HG03060 (cell line): ENCODE measurements at regions not wholly inside any gene's neighbourhood (a gene's known extent, or its start where the extent isn't known, plus 50 kb on each side); places are given as distances from the start of the nearest gene placed in this dataset.

Experiments
- ATAC-seq: cut with Tn5 transposase; IDR thresholded peaks from one replicate; pipeline ENCODE4 v1.9.1; 2021; ENCODE audit warnings: low read depth, moderate number of reproducible peaks; ENCODE audit not compliant: unreplicated experiment

GRCh38 chr1:5751833-5752745, 240.1 kb downstream of the NPHP4 start:
- no peak for ATAC-seq

GRCh38 chr1:5751163-5751540, 241.1 kb downstream of the NPHP4 start:
- no peak for ATAC-seq

DNA sequence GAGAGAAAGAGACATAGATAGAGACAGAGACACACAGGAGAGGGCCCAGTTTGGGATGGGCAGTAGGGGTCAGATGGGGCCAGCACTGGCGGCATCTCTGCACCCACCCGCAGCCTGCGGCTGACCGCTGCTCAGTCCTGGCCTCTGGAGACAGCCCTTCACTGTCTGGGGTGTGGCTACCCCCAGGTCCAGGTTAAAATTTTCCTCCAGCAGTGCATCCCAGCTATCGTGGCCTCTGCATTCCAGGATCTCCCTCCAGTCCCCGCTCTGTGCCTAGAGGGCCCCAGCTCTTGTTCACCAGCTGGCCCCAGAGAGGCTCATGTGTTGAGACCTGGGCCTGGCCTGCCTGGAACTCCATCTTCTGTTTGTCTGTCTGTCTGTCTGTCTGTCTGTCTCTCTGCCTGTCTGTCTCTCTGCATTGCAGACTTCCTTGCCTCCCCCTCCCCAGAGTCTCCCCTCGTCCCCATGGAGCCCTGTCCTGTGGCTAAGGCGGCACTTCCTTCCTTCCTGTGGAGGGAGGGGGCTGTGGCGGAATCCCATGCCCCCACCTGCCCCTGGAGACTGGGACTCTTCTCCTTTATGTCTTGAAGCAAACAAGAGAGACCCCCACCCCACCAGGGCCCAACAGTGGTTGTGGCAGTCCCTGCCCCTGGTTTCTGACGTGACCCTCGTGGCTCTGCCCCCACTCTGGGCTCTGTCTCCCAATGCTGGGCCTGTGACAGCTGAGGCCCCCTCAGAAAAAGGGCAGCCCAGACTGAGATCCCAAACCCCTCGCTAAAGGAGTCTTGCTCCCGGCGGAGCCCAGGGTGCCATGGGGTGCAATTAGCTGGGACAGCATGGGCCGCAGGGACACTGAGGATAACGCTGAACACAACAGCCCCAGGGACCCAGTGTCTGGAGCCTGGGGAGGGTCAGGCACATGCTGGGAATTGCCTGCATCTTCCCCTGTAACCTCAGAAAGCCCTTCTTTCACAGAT, 241.8 kb downstream of the NPHP4 start:
- no peak for ATAC-seq

GRCh38 chr1:5748286-5749225, 243.7 kb downstream of the NPHP4 start:
- no peak for ATAC-seq

- no peak for ATAC-seq
Observed at GRCh38 chr1:5747426-5748285, 244.6 kb downstream of the NPHP4 start.

GRCh38 chr1:5746611-5747425, 245.4 kb downstream of the NPHP4 start:
- ATAC-seq: no peak

GRCh38 chr1:5745800-5746610, 246.2 kb downstream of the NPHP4 start:
- no peak for ATAC-seq

DNA sequence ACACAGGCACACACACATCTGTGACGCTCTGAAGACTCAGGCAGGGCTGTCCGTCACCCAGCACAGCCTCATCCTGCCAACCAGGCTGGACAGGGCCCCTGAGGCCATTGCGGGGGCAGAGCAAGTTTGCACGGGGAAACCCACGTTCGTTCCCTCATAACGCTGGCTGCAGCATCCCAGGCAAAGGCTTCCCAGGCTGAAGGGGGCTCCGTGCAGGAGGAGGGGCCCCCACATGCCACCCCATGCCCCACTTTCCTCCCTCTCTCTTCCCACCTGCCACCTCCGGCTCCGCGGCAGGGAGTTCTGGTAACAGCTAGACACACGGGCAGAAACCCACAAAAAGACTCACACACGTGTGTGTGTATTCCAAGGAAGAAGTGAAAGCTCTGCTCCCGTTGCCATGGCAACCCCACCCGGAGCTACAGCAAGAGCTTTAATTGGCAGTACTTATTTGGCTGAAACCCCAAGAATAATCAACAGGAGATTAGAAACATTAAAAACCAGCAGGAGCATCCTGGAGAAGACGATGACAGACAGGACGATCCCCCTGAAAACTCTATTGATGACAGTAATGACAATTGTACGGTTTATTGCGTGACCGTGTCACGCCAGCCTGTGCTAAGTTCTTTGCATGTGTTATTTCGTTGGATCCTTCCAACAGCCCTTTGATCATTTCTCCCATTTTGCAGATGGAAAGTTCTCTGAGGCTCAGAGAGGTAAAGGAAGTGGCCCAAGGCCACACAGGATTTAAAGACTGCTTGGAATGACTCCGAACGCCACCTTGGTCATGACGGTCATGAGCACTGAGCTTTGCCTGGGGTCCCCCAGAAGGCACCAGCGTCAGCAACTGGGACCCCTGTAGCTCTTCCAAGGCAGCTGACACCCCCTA, 247.1 kb downstream of the NPHP4 start:
- no peak for ATAC-seq

DNA sequence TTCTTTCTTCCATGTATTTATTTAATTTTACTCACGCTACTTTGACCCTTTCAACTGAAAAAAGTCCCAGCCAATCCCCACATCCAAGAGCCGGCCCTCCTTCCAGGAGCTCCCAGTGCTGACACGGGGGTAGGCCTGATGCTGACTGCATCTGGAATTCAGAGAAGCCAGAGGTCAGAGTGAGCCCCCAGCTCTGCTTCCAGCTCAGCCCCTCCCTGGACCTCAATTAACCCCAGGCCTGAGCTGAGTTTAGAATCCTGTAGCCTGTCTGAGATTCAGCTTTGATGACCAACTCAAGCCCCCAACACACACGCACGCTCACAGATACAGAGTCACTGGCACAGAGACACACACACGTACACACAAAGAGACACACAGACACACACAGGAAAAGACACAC, 247.9 kb downstream of the NPHP4 start:
- no peak for ATAC-seq

GRCh38 chr1:5743435-5744095, 248.7 kb downstream of the NPHP4 start:
- no peak for ATAC-seq

GRCh38 chr1:5742801-5743200, 249.4 kb downstream of the NPHP4 start:
- no peak for ATAC-seq

DNA sequence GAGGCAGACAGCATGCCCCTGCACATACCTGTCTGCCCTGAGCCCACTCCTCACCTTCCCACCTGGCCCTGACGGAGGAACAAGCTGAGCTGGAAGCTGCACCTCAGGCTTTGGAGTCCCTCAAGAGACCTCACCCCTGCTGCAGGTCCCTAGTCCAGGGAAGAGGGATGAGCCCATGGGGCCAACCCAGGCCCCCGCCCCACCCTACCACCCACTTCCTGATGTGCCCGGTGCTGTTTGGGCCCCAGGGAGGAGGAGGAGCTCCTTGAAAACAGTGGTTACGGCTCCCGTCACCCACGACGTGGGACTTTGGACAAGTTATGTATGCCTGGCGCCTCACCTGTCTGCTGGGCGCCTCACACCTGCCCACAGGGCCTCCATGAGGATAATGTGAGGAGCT, 250.2 kb downstream of the NPHP4 start:
- ATAC-seq: no peak

DNA sequence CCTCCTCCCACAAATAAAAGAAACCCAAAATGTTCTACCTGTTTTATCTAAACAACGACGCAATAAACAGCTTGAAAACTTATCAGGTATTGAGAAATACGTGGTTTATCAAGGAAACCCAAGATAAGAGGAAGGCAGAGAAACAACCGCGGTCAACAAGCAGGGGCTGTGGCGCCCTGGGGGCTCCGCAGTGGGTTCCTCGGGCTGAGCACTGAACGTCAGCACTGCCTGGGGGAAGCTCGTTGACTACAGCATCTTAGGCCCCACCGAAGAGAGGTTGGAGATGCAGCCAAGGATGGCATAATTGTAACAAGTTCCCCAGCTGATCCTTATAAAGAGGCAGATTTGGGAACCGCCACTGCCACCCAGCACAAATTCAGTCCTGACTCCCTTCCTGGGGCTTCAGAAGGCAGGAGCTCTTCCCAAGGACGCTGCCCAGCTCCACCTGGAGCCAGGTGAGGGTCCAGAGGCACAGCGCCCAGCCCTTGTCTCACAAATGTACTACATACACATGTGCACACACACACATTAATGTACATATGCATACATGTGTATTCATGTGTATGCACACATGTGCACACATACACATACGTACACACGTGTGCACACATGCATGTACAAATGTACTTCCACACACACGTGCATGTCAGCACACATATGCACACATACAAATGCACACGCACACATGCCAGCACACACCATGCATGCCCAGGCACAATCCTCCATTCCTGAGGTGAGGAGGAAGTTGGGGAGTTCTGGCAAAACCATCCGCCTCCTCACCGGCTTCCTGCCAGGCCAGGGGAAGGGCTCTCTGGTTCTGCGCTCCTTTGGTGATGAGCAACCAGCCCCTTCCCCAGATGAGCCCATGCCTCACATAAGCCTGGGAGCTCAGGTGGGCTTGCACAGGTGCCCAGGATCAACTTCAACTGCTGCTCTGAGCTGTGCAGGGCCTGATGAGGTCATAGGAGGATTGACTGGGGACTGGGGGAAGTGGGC, 251.1 kb downstream of the NPHP4 start:
- no peak for ATAC-seq

GRCh38 chr1:5740450-5740849, 251.8 kb downstream of the NPHP4 start:
- ATAC-seq: no peak

DNA sequence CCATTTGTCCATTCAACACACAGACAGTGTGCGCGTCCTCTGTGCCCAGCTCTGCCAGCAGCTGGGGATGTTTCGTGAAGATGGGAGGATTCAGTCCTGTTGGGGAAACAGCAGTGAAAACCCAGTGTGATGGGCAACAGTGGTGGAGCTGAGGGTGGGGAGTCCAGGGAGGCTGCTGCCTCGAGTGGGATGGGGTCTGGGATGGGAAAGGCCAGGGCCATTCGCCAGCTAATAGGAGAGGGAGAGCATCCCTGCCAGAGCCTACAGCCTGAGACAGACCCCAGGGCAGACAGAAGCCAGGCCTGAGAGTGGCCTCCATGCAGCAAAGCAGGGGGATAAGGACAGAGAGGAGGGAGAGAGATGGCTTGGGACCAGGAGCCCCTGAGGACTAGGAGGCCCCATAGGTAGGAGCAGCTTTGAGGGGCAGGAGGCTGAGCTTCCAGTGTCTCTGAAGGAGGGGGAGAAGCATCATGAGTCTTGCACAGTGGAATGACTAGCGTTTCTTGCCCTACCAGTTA, 252.6 kb downstream of the NPHP4 start:
- no peak for ATAC-seq
